ENCODE measurements at regions not wholly inside any gene's neighbourhood (a gene's known extent, or its start where the extent isn't known, plus 50 kb on each side); places are given as distances from the start of the nearest gene placed in this dataset.

- TF ChIP-seq ZNF778 (CRISPR knock-in tag; IDR thresholded peaks at IDR 0.05) (no peak), MTA1 (IDR thresholded peaks at IDR 0.05; ENCODE audit: borderline replicate concordance) (no peak), ZBTB8A (IDR thresholded peaks at IDR 0.05; ENCODE audit: partially characterized antibody) (no peak)
These were observed 162.7 kb downstream of the POSTN start (continued) for GRCh38 chr13:37435881-37436280.

- Histone ChIP-seq H3K27ac (ENCODE audit: extremely low read depth, low read depth, low read length) (no peak overlapping the region), H3K27me3 (ENCODE audit: control insufficient read depth in 2 of 2, insufficient read depth in 2 of 2, low read length in 2 of 2) (no peaks in the 10 kb centered on the region), H3K9me1 (ENCODE audit: control insufficient read depth, insufficient read depth, low read length) (no peaks in the 10 kb centered on the region), H3K4me3 (no peak overlapping the region), H3K36me3 (ENCODE audit: control insufficient read depth, insufficient read depth, low read length) (no peaks in the 10 kb centered on the region), H3K4me1 (replicated peaks in 1 of 2; ENCODE audit: control insufficient read depth in 2 of 2, insufficient read depth in 2 of 2, low read length in 2 of 2) (no peaks in the 10 kb centered on the region), H3K9ac (ENCODE audit: insufficient read depth in 1 of 2, low read depth in 2 of 2, low read length in 2 of 2) (no peak overlapping the region), H3K79me2 (ENCODE audit: control insufficient read depth, insufficient read depth, low read length) (no peaks in the 10 kb centered on the region), H4K20me1 (replicated peaks; ENCODE audit: control insufficient read depth, insufficient read depth, low read length) (no peaks in the 10 kb centered on the region), H3K4me2 (ENCODE audit: insufficient read depth, low read length) (no peak overlapping the region), H2AFZ (ENCODE audit: low read depth, low read length) (no peak overlapping the region), H3K9me3 (replicated peaks; ENCODE audit: control insufficient read depth, insufficient read depth, low read depth, low read length) (no peaks in the 10 kb centered on the region)
- DNase-seq (ENCODE audit: extremely low read depth in 1 of 4, low spot score in 3 of 4), result no peak
- in situ Hi-C loops (cut with MboI) (no loop called here), intact Hi-C loops (cut with micrococcal nuclease) (no loop called here)
- TF ChIP-seq MCM2 (IDR thresholded peaks at IDR 0.05; ENCODE audit: low read depth) (no peak), SREBF2 (CRISPR knock-in tag; IDR thresholded peaks at IDR 0.05) (no peak), ZNF76 (CRISPR knock-in tag; IDR thresholded peaks at IDR 0.05; ENCODE audit: borderline replicate concordance) (no peak), U2AF1 (optimal IDR thresholded peaks at IDR 0.05; ENCODE audit: low read depth, low read length) (no peak), PATZ1 (CRISPR knock-in tag; IDR thresholded peaks at IDR 0.05; ENCODE audit: borderline replicate concordance) (no peak), ZNF445 (CRISPR knock-in tag; IDR thresholded peaks at IDR 0.05; ENCODE audit: low read depth) (no peak), GABPB2 (CRISPR knock-in tag; conservative IDR thresholded peaks at IDR 0.05) (no peak), ZNF280B (CRISPR knock-in tag; IDR thresholded peaks at IDR 0.05) (no peak), MED1 (CRISPR knock-in tag; IDR thresholded peaks at IDR 0.05; ENCODE audit: borderline replicate concordance) (no peak), ARHGAP35 (IDR thresholded peaks at IDR 0.05; ENCODE audit: partially characterized antibody) (no peak), ZNF146 (CRISPR knock-in tag; IDR thresholded peaks at IDR 0.05; ENCODE audit: unreplicated experiment) (no peak), ZNF134 (CRISPR knock-in tag; conservative IDR thresholded peaks at IDR 0.05) (no peak)
- POLR2A ChIA-PET, result no interaction called here
- CTCF ChIA-PET (ENCODE audit: low intra/inter-chr PET ratio), result no interaction called here
- WGBS (ENCODE audit: insufficient coverage, low coverage, missing lambda C conversion rate), result 0% methylated on average over 1 of the region's 1 CpG
- no peak for FAIRE-seq
- no TSS peak for BruUV-seq (replicated peaks)
- ATAC-seq, result no peak
These were observed 165.5 kb downstream of the POSTN start for GRCh38 chr13:37433086-37433485.
